A549 (cell line): ENCODE measurements at regions not wholly inside any gene's neighbourhood (a gene's known extent, or its start where the extent isn't known, plus 50 kb on each side); places are given as distances from the start of the nearest gene placed in this dataset.

Experiments
- ATAC-seq, 2 experiments: fragments of 200-7000 bp in 1 of 2; fragments of >200 bp in 1 of 2; cut with Nextera tagmentation in 1 of 2; cut with Tn5 transposase in 1 of 2; 3 replicates each; pipeline versions ENCODE4 v1.8.0 to v1.9.1; 2018 to 2020; ENCODE audit warnings: mild to moderate bottlenecking in 1 of 2, moderate library complexity in 1 of 2
- CTCF ChIA-PET: fragments of 300-600 bp; sonication (Branson Sonifier 250); formaldehyde crosslinking; extraction: SDS; loops from one replicate; lab custom pipeline; 2021; ENCODE audit warnings: antibody characterized with exemption, inconsistent platforms; lab: Yijun Ruan, JAX
- POLR2A ChIA-PET: fragments of 350-600 bp; formaldehyde crosslinking; extraction: SDS; loops from one replicate; lab custom pipeline; 2021; ENCODE audit warnings: antibody characterized with exemption, inconsistent platforms; lab: Yijun Ruan, JAX
- DNase-seq, 2 experiments: peaks; one replicate each; pipeline versions ENCODE4 v3.0.0 to v3.0.0-alpha.2; 2011 to 2016; ENCODE audit warnings: low read depth in 1 of 2, low spot score in 1 of 2
- FAIRE-seq: peaks from 2 replicates; lab custom pipeline; 2011; peaks lifted over from hg19 to GRCh38; lab: Jason Lieb, UNC
- H3K27ac ChIP-seq, 2 experiments: fragments of >200 bp; sonication (Bioruptor Twin); formaldehyde crosslinking; 3 replicates each; pipeline ENCODE4 v1.5.1; 2016 to 2017
- H3K4me1 ChIP-seq: fragments of >200 bp; sonication (Bioruptor Twin); formaldehyde crosslinking; 3 replicates; pipeline ENCODE4 v1.6.1; 2016
- H3K4me2 ChIP-seq: fragments of >200 bp; sonication (Bioruptor Twin); formaldehyde crosslinking; 3 replicates; pipeline ENCODE4 v1.6.1; 2016
- H3K4me3 ChIP-seq: fragments of >200 bp; sonication (Bioruptor Twin); formaldehyde crosslinking; 3 replicates; pipeline ENCODE4 v1.5.1; 2016
- H3K9me3 ChIP-seq: fragments of >200 bp; sonication (Bioruptor Twin); formaldehyde crosslinking; 3 replicates; pipeline ENCODE4 v1.6.1; 2016
- CBX2 ChIP-seq: fragments of 200-600 bp; sonication (generic); IDR thresholded peaks from 2 replicates; pipeline ENCODE4 v1.6.1; 2016; ENCODE audit warnings: low read depth, mild to moderate bottlenecking, borderline replicate concordance
- CEBPB ChIP-seq, 2 experiments: fragments of >200 bp in 1 of 2; sonication (Bioruptor Twin) in 1 of 2; formaldehyde crosslinking in 1 of 2; IDR thresholded peaks; 2 replicates each; pipeline ENCODE4 v1.6.1; 2012 to 2016
- CHD2 ChIP-seq: fragments of 150-350 bp; IDR thresholded peaks from 2 replicates; pipeline ENCODE4 v1.6.1; 2014; ENCODE audit warnings: low read length; ENCODE audit not compliant: partially characterized antibody
- CHD4 ChIP-seq: fragments of 200-600 bp; sonication (generic); IDR thresholded peaks from 2 replicates; pipeline ENCODE4 v1.6.1; 2016; ENCODE audit warnings: antibody characterized with exemption, mild to moderate bottlenecking, borderline replicate concordance
- CTCF ChIP-seq: fragments of >200 bp; sonication (Bioruptor Twin); formaldehyde crosslinking; IDR thresholded peaks from 3 replicates; pipeline ENCODE4 v1.5.1; 2016
- E2F6 ChIP-seq: IDR thresholded peaks from 2 replicates; pipeline ENCODE4 v1.6.1; 2012; ENCODE audit warnings: low read depth, borderline replicate concordance
- FOXS1 ChIP-seq: fragments of 250-450 bp; sonication (Bioruptor Pico); IDR thresholded peaks from 2 replicates; pipeline ENCODE4 v1.5.0; 2020; ENCODE audit warnings: mild to moderate bottlenecking, moderate library complexity
- GATA3 ChIP-seq: IDR thresholded peaks from 2 replicates; pipeline ENCODE4 v1.6.1; 2012; ENCODE audit warnings: borderline replicate concordance
- HEYL ChIP-seq: fragments of 250-450 bp; sonication (Bioruptor Pico); IDR thresholded peaks from 2 replicates; pipeline ENCODE4 v1.8.0; 2021; ENCODE audit warnings: mild to moderate bottlenecking, moderate library complexity
- HOXA7 ChIP-seq: fragments of 250-450 bp; sonication (Bioruptor Pico); IDR thresholded peaks from 2 replicates; pipeline ENCODE4 v1.5.0; 2020; ENCODE audit warnings: mild to moderate bottlenecking, moderate library complexity
- HOXB5 ChIP-seq: fragments of 250-450 bp; sonication (Bioruptor Pico); IDR thresholded peaks from 2 replicates; pipeline ENCODE4 v1.5.0; 2020; ENCODE audit warnings: mild to moderate bottlenecking, moderate library complexity
- JUNB ChIP-seq: fragments of >200 bp; sonication (Bioruptor Twin); formaldehyde crosslinking; IDR thresholded peaks from 2 replicates; pipeline ENCODE4 v1.6.1; 2016
- MAFK ChIP-seq: fragments of 450-650 bp; IDR thresholded peaks from 2 replicates; pipeline ENCODE4 v1.6.1; 2014; ENCODE audit not compliant: partially characterized antibody
- PHF8 ChIP-seq: fragments of 200-600 bp; sonication (generic); IDR thresholded peaks from 2 replicates; pipeline ENCODE4 v1.6.1; 2016; ENCODE audit warnings: low read depth, mild to moderate bottlenecking, antibody characterized with exemption, moderate library complexity, borderline replicate concordance
- POLR2AphosphoS2 ChIP-seq: conservative IDR thresholded peaks from 2 replicates; pipeline ENCODE4 v1.6.1; 2012; ENCODE audit warnings: low read length, improper control_type of control experiment, inconsistent platforms
- RCOR1 ChIP-seq: fragments of 150-350 bp; IDR thresholded peaks from 2 replicates; pipeline ENCODE4 v1.6.1; 2014; ENCODE audit warnings: antibody characterized with exemption, low read length, low read depth
- REST ChIP-seq: fragments of 200-600 bp; sonication (generic); IDR thresholded peaks from 2 replicates; pipeline ENCODE4 v1.6.1; 2016; ENCODE audit warnings: antibody characterized with exemption, mild to moderate bottlenecking, moderate library complexity
- RFX5 ChIP-seq: fragments of 450-650 bp; IDR thresholded peaks from 2 replicates; pipeline ENCODE4 v1.7.1; 2014; ENCODE audit warnings: antibody characterized with exemption, mild to moderate bottlenecking, moderate library complexity
- TP53 ChIP-seq: fragments of 250-450 bp; sonication (Bioruptor Pico); IDR thresholded peaks from 2 replicates; pipeline ENCODE4 v1.5.0; 2021; ENCODE audit warnings: mild to moderate bottlenecking, moderate library complexity
- ZNF302 ChIP-seq: fragments of 250-450 bp; sonication (Bioruptor Pico); IDR thresholded peaks from 2 replicates; pipeline ENCODE4 v1.9.0; 2021; ENCODE audit warnings: inconsistent platforms, mild to moderate bottlenecking, moderate library complexity
- WGBS: methylation state at CpG from one replicate; pipeline ENCODE4 v1.1.6; 2017; ENCODE audit errors: missing lambda C conversion rate; 5-methylcytosine and 5-hydroxymethylcytosine counted together

GRCh38 chr22:35172442-35172841 lies 84.9 kb upstream of the HMGXB4 start:
- Histone ChIP-seq H3K4me1 (no peaks in the 10 kb centered on the region), H3K4me3 (no peak overlapping the region), H3K9me3 (no peaks in the 10 kb centered on the region), H3K4me2 (no peak overlapping the region), H3K27ac (no peak overlapping the region)
- ChIA-PET CTCF (no interaction called here), POLR2A (no interaction called here)
- ATAC-seq = no peak
- no peak for FAIRE-seq
- WGBS = 18% methylated on average over 5 of the region's 5 CpGs
- TF ChIP-seq ZNF302 (no peak), FOXS1 (CRISPR knock-in tag) (no peak), RCOR1 (no peak), E2F6 (no peak), CEBPB (IDR thresholded peaks at IDR 0.05) (no peak), HOXB5 (CRISPR knock-in tag) (no peak), PHF8 (no peak), JUNB (no peak), GATA3 (no peak), RFX5 (no peak), CBX2 (no peak), TP53 (CRISPR knock-in tag) (no peak)
- no peak for DNase-seq

GRCh38 chr22:35173655-35174054 lies 83.6 kb upstream of the HMGXB4 start:
- WGBS = 28% methylated on average over 2 of the region's 2 CpGs
- no peaks in the 10 kb centered on the region for H3K9me3 ChIP-seq
- ATAC-seq (no peak), DNase-seq (no peak), FAIRE-seq (no peak)
- TF ChIP-seq HEYL (CRISPR knock-in tag) (no peak), CHD2 (no peak), MAFK (no peak), CTCF (no peak), HOXA7 (CRISPR knock-in tag) (no peak), REST (no peak), JUNB (no peak), POLR2AphosphoS2 (no peak), CHD4 (no peak)
- ChIA-PET POLR2A (no interaction called here), CTCF (no interaction called here)
- no peaks in the 10 kb centered on the region for H3K4me1 ChIP-seq
- no peak overlapping the region for H3K27ac ChIP-seq
- H3K4me3 ChIP-seq = no peak overlapping the region
- no peak overlapping the region for H3K4me2 ChIP-seq
